HG02943 (cell line): ENCODE measurements at regions not wholly inside any gene's neighbourhood (a gene's known extent, or its start where the extent isn't known, plus 50 kb on each side); places are given as distances from the start of the nearest gene placed in this dataset.
"Not testable (repeated sequence)": the region's sequence is repeated elsewhere in the genome, so short reads cannot be mapped to it uniquely, and the experiment has no call there.

Experiments
- ATAC-seq: cut with Tn5 transposase; IDR thresholded peaks from one replicate; pipeline ENCODE4 v1.9.1; 2021; ENCODE audit warnings: mild to moderate bottlenecking, low read depth, moderate library complexity; ENCODE audit not compliant: unreplicated experiment

DNA sequence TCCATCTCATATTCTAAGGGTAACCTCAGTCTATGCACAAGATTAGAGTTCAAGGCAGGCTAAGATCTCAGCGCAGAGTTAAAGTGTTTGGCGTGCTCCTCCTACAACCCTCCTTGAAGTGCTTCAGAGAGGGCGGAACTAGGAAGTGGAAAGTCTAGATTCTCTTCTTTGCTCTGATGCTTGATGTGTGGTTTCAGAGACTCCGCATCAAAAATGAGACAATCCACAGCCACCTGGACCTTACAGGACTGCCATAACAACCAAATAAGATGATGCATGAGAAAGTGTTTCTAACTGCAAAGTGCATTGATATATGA, 161.3 kb upstream of the ATP11B start:
- no peak for ATAC-seq

DNA sequence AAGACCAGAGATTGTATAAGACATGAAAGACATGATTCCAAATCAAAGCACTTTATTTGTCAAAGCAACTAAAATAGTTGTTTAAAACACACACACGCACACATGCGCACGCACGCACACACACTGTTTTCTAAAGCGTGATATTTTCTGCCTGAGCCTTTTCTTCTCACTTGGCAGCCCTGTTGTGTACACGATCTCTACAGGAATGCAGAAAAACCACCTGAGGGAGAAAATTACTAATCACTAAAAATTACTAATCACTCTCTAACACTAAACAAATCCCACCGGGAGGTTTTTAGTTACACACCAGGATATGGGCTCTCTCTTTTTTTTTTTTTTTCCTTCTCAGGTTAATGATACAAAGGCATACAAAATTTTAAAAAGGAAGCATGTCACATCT, 160.1 kb upstream of the ATP11B start:
- no peak for ATAC-seq

DNA sequence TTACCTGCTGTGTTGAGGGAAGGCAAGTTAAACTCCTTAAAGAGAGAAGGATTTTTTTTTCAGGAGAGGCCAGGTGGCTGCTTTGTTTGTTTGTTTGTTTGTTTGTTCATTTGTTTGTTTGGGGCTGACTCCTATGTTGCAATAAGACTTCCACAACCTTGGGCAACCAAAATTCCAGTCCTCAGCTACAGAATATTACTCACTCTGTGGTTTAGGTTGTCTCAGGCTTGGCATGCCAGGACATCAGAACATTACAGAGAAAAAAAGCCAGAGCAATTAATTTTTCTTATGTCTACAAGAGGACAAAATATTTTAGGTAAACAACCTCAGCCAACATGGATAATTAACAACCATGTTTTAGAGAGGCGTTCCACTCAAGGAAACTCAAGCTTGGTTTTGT, 156.7 kb upstream of the ATP11B start:
- no peak for ATAC-seq

DNA sequence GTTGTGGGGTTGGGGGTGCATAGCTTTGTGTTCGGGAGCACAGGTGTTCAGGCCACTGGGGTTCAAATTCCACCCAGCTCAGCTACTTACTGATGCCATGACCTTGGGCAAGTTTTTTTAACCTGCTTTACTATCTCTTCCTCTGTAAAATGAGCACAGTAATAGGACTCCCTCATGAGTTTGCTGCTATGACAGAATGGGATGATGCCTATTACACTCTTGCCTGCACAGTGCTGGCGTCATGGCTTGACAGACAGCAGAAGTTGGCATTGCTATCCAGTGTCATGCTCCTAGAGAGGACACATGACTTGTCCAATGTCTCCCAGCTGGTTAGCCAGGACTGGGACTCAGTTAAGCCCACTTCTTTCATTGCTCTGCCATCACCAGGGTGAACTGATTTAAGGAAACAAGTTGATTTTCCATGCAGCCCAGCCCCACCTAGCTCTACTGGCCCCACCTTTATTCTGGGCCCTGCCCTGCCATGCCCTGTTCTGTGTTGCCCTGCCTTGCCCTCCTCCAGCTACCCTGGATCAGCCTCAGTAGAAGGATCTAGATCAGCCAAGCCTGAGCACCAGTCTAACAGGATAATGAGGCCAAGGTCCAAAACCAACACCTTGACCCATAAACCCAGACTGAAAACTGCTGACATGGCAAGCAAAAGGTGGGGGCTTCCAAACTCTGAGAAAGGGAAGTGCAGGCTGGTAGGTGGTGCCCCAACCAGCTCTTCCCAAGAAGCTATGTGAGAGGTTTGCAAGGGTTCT, 155.8 kb upstream of the ATP11B start:
- no peak for ATAC-seq

DNA sequence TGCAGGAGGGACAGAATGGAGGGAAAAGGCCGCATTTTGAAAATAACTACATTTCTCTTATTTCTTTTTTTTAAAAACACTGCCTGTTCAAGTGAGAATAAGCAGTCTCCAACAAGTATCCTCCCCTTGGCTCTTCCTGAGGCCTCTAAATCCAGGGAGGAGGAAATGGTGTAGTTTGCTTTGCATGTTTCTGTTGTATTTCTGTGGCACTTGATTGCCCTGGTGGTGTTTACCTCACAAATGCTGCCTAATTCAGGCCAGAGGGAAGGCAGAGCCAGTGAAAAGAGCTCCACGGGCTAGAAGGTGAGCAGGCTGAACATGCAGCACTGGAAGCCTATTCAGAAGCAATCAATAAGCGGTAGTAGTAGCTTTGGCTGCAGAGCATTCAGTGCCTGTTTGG, 149.3 kb upstream of the ATP11B start:
- no peak for ATAC-seq

DNA sequence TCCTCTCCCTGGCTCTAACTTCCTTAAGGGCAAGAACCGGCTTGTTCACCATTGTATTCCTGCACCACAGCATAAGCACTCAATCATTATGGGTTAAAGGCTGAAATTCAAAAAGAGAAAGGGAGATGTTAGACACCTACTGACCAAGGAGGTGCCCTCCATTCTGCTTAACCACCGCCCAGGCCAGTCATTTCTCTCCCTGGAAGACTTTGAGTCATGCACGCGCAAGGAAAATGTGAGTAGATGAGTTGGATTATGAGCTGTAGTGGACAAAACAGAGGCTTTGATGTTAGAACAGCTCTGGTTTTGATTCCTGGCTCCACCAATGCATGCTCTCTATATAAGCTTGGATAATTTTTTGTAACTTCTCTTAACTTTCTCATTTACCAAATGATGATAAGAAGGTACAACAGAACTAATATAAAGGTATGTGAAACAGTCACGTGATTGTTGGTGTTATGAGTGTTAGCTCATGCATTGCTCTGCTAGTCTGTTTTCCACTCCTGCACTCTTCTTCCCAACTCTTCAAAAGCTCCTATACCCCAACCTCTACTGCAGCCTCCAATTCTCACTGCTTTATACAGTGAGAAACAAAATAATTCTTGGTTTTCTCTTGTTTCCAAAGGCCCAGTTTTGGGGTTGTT, 148.4 kb upstream of the ATP11B start:
- ATAC-seq: no peak

DNA sequence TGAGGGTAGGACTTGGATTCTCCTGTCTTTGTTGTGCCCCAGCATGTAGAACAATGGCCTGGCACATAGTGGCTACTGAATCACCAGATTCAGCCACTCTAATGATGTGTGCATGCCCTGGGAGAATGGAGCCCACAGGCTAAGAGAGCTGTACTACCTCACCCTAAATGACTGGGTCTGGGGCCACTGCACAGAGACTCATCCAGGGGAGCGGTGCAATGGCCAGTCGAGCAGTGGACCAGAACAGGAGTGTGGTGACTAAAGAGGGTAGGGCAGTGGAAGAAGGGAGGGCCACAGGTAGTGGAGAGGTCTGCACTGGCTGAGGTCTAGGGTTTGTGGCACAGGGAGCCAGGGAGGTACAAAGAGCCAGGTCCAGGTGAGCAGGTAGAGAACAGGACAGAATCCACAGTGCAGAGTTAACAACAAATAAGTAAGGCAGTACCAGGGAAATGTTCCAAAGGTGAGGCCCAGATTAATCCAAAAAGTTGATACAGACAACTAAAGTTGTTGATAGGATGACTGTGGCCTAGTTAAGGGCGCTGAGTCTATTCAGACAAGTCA, 142.7 kb upstream of the ATP11B start:
- ATAC-seq: no peak

DNA sequence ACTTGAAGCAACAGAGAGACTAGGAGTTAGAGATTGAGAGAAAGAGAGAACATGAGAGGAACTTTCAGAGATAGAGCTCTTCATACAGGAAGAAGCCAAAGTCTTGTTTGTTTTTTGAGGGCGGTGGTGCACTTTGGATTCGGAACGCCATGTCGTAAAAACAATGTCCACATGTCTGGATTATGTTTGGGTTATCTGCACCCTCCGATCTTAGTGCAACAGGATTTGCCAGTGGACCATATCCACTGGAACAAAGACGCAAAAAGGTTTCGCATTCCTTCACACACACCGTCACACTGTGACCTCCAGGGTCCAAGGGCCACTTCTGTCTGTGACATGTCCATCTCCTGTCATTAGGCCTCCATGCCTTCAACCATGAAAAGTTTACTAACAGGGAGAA, 141.8 kb upstream of the ATP11B start:
- ATAC-seq: no peak

DNA sequence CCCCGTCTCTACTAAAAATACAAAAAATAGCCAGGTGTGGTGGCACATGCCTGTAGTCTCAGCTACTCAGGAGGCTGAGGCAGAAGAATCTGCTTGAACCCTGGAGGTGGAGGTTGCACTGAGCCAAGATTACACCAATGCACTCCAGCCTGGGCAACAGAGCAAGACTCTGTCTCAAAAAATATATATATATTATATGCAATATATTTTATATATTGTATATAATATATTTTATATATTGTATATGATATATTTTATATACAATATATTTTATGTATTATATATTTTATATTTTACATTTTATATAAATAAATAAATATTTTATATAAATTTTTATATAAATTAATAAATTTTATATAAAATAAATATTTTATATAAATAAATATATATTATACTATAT, 140.2 kb upstream of the ATP11B start:
- ATAC-seq: not testable (repeated sequence)

DNA sequence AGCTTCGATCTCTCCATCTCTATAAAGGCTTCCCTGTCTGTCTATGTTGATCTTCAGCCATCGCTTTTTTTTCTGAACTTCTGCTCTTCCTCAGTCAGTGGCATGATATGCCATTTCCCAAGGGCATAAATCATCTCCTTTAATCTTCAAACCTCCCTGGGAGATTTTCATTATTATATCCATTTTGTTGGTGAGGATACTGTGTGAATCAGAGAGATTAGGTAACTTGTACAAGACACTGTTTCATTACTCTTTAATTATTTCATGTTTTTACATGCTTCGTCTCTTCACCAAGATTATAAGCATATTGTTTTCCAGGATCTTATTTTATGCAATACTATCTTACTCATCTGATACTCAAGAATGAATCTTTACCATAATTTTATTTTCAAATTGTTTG, 124.8 kb upstream of the ATP11B start:
- no peak for ATAC-seq

DNA sequence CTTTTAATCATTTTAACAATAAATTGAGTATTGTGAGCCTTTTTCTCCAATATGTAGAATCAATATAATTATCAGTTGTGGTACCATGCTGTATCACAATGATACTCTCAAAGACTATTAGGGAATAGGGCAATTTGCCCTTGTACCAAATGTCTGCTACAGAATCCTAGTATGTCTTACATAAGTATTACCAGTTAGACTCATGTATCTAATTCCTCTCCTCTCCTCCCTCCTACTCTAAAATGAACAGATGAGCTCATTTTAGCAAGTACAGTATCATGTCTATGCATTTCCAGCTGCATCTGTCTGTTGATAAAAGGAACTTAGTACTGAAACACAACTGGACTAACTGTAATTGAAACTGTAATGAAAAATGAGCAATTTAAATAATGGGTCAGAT, 124.3 kb upstream of the ATP11B start:
- no peak for ATAC-seq

DNA sequence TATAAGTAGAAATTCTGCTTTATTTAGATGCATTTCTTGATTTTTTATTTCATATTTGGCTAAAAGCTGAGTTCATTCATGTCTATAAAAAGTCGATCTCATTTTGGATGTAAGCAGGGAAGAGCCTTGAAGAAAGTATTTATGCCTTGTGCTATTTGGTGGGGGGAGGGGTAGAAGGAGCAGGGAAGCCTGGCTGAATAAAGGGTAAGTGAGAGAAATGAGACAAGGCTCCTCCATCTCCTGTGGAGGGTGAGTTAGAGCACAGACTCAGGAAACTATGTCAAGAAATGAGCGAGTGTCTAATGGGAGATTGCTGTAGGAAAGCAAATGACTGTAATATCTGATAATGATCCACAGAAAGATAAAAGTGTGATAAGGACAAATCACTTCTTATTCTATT, 121.8 kb upstream of the ATP11B start:
- ATAC-seq: no peak

DNA sequence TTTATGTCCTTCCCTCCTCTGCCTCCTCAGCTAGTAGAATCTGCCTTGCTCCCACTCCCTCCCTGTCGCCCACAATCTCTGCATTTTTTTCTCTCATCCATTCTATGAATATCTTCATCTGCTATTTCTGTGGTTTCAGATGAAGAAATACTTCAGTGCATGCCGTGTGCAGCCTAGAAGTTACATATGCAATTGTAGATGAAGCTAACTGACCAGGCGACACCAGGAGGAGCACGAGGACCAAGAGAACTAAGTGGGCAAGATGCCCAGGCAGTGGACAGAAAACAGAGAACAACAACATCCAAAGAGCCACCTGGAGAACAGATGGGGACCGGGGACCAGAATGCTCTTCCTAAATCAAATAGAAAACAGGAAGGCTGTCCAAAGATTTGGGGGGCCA, 121.4 kb upstream of the ATP11B start:
- ATAC-seq: no peak

DNA sequence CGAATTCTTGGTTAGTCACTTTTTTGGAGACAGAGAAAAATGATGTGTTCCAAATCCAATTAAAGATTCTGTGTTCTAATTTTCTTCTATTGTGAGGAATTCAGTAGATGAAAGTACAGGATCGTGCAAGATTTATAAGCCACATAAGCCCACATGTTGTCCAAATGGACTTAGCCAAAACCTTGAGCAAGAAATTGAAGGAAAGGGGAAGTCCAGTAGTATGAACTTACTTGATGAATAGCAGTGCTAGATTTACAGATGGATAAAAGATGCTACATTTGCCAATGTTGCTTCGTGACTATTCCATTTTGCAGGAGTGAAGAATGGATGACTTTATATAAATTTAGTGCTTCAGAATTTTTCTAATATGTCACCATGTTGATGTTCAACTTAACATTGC, 120.0 kb upstream of the ATP11B start:
- no peak for ATAC-seq

DNA sequence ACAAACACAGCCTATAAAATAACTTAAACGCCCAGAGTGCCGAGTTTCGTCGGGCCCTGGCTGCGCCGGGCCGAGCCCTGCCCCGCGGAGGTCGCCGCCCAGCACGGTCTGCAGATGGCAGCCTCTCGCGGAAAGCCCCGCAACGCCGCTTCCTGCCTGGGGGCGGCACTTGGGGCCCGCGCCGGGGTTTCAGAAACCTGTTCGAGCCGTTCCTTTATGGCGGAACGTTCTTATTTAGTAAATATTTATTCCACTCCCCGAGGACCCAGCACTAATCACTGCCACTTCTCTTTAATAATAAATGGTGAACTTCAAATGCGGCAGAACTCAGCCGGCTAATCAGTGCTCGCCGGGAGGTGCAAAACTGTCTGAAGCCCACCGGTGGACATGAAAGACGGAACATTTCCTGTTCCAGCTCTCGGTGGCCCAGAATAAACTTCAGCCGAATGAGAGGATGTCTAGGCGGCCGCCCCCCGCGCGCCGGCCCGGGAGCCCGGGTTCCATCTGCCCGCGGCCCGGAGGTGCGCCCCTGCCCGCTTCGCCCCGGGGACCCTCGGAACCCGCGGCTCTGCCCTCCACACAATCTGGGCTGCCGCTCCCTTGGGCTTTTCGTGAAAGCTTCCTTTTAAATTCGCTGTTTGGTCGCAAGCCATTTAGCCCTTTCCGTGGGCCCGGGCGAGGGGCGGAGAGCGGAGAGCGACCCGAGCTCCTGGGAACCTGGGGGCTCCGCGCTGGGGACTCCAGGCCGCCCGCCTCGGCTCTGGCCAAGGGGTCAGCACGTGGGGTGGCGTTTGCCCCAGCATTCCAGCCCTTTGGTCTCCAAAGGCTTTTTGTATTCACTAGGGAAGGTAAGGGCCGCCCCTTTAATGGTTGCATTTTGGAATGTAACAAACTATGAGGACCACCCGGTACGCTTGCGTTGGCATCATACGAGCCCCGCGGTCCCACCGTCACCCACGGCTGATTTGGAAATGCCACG, 110.8 kb upstream of the ATP11B start:
- ATAC-seq: peak; percentile 85

DNA sequence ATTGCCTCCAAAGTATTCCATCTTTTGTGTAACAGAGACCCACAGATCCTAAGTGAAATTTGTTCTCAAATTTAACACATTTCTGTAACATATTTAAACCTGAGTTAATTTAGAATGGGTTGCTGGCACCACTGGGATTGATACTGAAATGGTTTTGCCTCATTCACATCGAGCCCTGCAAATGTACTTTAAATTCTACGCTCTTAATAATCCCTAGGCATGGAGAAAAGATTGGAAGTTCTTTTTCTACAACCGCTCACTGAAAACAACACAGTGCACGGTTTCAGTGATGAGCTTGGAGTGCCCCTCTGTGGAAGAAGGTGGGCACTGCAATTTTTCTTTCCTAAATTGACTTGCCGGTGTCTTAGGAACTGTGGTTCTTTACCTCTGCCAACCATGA, 109.9 kb upstream of the ATP11B start:
- peak; percentile 68 for ATAC-seq

DNA sequence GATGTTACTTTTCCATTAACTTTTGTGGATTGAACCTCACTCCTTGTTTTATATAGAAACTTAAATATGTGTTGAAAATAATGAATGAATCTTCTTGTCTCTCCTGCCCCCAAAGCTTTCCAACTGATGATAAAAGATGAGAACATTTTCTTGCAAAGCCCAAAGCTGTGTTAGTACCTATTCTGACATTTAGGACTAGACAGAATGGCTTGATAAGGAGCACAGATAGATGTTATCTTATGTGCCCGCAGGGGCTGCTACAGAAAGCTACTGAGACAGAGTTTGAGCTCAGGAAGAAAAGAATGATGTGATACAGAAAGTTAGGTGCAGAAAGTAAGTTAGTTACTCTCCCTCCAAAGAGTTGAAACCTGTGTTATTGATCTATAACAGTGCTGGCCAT, 109.4 kb upstream of the ATP11B start:
- ATAC-seq: no peak

DNA sequence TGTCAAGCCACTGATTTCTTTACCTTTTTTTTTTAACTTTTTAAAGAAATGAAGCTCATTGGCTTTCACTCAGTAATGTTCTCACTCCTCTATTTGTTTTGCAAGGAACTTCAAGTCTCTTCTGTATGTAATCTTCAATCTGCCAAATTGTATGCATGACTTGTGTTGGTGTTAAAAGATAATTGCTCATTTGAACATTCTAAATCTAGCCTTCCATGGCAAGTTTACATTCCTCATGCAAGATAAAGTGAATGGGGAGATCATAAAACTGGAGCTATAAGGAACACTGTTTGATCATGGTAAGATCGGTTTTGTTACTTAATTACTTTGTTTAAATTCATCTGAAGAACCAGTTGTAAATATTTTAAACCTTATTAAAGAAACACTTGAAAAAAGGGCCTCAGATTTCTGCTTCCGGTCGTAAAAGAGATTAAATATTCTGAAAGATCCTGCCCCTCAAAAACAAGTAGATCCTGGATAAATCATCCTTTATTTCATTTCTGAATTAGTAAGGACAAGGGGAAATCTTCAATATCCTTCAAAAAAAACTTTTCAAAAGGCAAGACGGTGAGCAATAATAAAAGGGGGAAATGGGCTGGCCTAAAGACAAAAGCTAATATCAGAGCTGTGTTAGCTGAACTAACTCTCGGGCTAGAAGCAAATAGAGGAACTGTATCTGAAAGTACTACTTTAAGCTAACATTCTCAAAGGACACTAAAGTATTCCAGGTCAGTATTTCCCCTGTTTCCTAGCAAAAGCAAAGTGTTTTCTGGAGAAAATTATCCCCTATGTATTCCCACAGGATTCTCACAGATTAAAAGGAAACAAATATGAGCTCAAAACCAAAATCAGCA, 107.0 kb upstream of the ATP11B start:
- ATAC-seq: no peak

DNA sequence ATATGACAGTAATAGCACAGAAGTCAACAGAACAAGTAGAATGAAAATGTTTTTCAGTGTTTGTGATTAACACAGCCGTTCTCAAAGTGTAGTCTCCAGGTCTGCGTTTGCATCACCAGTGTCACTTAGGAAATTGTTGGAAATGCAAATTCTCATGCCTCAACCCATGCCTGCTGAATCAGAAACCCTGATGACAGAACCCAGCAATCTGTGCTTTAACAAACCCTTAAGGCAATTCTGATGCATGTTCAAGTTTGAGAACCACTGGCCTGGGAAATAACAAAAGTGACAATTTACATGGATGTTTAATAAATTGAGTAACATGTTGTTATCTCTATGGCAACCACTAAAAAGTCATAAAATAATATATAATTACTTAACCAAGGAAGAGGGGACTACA, 103.1 kb upstream of the ATP11B start:
- no peak for ATAC-seq

DNA sequence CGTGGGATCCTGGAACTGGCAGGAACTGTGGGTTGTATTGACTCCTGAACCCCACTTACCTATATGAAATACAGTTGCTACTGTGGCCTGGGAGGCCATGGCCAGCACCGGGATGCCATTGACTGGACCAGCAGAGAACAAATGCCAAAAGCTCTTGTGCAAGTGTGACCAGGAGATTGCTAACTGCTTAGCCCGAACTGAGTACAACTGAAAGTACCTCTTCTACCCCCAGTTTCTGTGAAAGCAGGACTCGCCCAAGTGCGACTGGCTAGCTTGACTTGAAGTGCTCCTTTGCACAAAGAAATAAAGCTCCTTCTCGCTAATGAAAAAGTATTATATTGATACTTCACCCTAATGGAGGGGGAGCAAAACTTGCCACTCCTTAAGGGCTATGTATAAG, 101.3 kb upstream of the ATP11B start:
- peak; percentile 82 for ATAC-seq
